ENCODE measurements at regions not wholly inside any gene's neighbourhood (a gene's known extent, or its start where the extent isn't known, plus 50 kb on each side); places are given as distances from the start of the nearest gene placed in this dataset.

DNA sequence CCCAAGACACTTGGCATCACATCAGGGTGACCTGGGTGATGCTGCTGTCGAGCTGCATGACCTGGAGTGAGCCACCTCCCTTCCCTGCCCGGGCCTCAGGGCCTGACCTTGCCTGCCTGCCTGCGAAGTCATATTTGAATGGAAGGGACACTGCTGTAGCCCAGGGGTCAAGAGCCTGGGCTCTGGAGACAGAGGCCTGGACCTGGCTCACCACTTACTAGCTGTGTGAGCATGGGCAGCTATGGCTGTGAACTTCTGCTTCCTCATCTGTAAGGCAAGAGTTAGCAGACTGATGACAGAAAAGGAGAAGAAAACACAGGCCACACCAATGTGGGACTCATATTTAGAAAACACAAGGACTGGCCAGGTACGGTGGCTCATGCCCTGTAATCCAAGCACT lies 118.7 kb downstream of the ZFP36L2 start:
- no peak for TF ChIP-seq EZH2 (IDR thresholded peaks at IDR 0.05; ENCODE audit: borderline replicate concordance, low read depth, low read length, severe bottlenecking)
- no peak for TF ChIP-seq MYC (IDR thresholded peaks at IDR 0.05; ENCODE audit: low read depth, low read length)
- TF ChIP-seq, protein P1, sequence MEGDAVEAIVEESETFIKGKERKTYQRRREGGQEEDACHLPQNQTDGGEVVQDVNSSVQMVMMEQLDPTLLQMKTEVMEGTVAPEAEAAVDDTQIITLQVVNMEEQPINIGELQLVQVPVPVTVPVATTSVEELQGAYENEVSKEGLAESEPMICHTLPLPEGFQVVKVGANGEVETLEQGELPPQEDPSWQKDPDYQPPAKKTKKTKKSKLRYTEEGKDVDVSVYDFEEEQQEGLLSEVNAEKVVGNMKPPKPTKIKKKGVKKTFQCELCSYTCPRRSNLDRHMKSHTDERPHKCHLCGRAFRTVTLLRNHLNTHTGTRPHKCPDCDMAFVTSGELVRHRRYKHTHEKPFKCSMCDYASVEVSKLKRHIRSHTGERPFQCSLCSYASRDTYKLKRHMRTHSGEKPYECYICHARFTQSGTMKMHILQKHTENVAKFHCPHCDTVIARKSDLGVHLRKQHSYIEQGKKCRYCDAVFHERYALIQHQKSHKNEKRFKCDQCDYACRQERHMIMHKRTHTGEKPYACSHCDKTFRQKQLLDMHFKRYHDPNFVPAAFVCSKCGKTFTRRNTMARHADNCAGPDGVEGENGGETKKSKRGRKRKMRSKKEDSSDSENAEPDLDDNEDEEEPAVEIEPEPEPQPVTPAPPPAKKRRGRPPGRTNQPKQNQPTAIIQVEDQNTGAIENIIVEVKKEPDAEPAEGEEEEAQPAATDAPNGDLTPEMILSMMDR (IDR thresholded peaks at IDR 0.05; ENCODE audit: extremely low read depth in 1 of 2, insufficient read depth in 1 of 2, low read depth in 1 of 2, low read length in 2 of 2) = no peak
- TF ChIP-seq POLR2AphosphoS5 (IDR thresholded peaks at IDR 0.05; ENCODE audit: insufficient read depth, low read depth, low read length) = no peak
- no peak for TF ChIP-seq POLR2A (IDR thresholded peaks at IDR 0.05; ENCODE audit: low read depth, low read length)
- TF ChIP-seq, protein P2, sequence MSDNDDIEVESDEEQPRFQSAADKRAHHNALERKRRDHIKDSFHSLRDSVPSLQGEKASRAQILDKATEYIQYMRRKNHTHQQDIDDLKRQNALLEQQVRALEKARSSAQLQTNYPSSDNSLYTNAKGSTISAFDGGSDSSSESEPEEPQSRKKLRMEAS (IDR thresholded peaks at IDR 0.05; ENCODE audit: insufficient read depth, insufficient read length) = no peak
- no peak for TF ChIP-seq GATA2 (IDR thresholded peaks at IDR 0.05; ENCODE audit: insufficient read depth, insufficient read length, low read depth, low read length)
- no peak for TF ChIP-seq JUN (IDR thresholded peaks at IDR 0.05; ENCODE audit: borderline replicate concordance, insufficient read depth, insufficient read length, low read depth)

Measured in endothelial cell of umbilical vein (primary cell).